ENCODE measurements at regions not wholly inside any gene's neighbourhood (a gene's known extent, or its start where the extent isn't known, plus 50 kb on each side); places are given as distances from the start of the nearest gene placed in this dataset.

DNA sequence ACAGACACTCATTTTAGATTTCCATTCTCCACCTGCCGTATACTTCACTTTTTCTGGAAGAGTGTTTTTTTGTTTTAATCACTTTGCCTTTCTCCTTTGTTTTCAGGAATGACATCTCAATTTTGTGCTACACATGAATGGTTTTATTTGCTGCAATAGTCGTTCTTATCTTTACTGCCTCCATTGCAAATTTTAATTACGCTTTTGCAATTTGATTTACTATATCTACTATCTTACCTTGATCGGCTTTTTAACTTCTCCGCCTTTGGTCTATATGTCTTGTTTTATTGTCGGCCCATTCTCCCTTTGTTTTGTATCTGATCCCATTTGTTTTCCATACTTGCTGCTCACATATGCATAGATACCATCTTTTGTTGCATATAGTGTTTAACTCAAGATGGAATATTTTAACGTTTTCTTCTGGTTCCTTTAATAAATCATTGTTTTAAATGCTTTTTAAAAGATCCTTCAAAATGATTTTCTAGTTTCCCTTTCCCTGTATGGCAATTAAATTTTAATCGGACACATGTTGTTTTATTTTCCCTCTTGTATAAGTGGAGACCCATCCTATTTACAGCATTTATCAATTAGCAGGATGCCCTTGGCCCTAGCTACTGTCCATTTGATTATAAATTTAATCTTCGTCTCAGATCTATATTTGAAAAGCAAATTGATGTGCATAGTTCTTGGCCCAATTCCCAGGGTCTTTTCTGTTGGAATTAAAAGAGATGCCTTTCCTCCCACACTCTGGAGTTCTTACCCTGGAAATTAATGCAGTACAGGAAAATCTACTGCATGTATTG, 97.2 kb upstream of the CNTN4 start:
- DNase-seq (ENCODE audit: low spot score): no peak

GRCh38 chr3:2023959-2024358, 74.7 kb upstream of the CNTN4 start:
- Mint-ChIP-seq H3K27ac (ENCODE audit: unreplicated experiment) (no peak overlapping the region), H3K36me3 (ENCODE audit: low read depth, unreplicated experiment) (peaks cover 4% of the 10 kb centered on the region), H3K4me3 (ENCODE audit: unreplicated experiment) (no peak overlapping the region), H3K9me3 (ENCODE audit: unreplicated experiment) (peaks cover 15% of the 10 kb centered on the region), H3K4me1 (ENCODE audit: unreplicated experiment) (no peaks in the 10 kb centered on the region), H3K27me3 (ENCODE audit: unreplicated experiment) (no peaks in the 10 kb centered on the region)
- TF ChIP-seq, protein P1, sequence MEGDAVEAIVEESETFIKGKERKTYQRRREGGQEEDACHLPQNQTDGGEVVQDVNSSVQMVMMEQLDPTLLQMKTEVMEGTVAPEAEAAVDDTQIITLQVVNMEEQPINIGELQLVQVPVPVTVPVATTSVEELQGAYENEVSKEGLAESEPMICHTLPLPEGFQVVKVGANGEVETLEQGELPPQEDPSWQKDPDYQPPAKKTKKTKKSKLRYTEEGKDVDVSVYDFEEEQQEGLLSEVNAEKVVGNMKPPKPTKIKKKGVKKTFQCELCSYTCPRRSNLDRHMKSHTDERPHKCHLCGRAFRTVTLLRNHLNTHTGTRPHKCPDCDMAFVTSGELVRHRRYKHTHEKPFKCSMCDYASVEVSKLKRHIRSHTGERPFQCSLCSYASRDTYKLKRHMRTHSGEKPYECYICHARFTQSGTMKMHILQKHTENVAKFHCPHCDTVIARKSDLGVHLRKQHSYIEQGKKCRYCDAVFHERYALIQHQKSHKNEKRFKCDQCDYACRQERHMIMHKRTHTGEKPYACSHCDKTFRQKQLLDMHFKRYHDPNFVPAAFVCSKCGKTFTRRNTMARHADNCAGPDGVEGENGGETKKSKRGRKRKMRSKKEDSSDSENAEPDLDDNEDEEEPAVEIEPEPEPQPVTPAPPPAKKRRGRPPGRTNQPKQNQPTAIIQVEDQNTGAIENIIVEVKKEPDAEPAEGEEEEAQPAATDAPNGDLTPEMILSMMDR (IDR thresholded peaks at IDR 0.05; ENCODE audit: unreplicated experiment): no peak
- no peak for DNase-seq (ENCODE audit: low spot score)

More for the DNA sequence above, 97.2 kb upstream of the CNTN4 start:
- Mint-ChIP-seq H3K4me1 (ENCODE audit: unreplicated experiment) (no peaks in the 10 kb centered on the region), H3K4me3 (ENCODE audit: unreplicated experiment) (no peak overlapping the region), H3K27ac (ENCODE audit: unreplicated experiment) (no peak overlapping the region), H3K36me3 (ENCODE audit: low read depth, unreplicated experiment) (no peaks in the 10 kb centered on the region), H3K27me3 (ENCODE audit: unreplicated experiment) (no peaks in the 10 kb centered on the region), H3K9me3 (ENCODE audit: unreplicated experiment) (peaks cover 11% of the 10 kb centered on the region)
- TF ChIP-seq, protein P1 (IDR thresholded peaks at IDR 0.05; ENCODE audit: unreplicated experiment): no peak

DNA sequence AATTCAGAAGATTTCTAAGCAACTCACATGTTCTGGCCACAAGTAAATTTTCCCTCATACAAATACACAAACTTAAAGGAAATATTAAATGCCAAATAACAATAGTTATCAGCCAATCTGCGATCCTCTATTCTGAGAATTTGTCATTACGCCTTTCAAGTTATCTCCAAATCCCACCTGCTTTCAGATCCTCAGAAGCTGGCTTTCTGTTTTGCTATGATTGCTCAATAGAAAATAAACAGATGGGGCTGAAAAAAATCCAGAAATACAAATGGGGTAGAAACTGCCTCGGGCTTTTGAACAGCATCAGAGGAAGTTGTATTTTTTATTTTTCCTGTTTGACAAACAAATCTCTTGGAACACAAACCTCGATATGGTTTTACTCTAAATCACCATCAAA, 74.0 kb upstream of the CNTN4 start:
- Mint-ChIP-seq H3K4me1 (ENCODE audit: unreplicated experiment) (no peaks in the 10 kb centered on the region), H3K27ac (ENCODE audit: unreplicated experiment) (no peak overlapping the region), H3K4me3 (ENCODE audit: unreplicated experiment) (no peak overlapping the region), H3K9me3 (ENCODE audit: unreplicated experiment) (peaks cover 18% of the 10 kb centered on the region), H3K27me3 (ENCODE audit: unreplicated experiment) (no peaks in the 10 kb centered on the region), H3K36me3 (ENCODE audit: low read depth, unreplicated experiment) (peaks cover under 1% of the 10 kb centered on the region)
- TF ChIP-seq, protein P1 (IDR thresholded peaks at IDR 0.05; ENCODE audit: unreplicated experiment): no peak
- DNase-seq (ENCODE audit: low spot score): no peak

- Mint-ChIP-seq H3K4me1 (ENCODE audit: unreplicated experiment) (no peaks in the 10 kb centered on the region), H3K36me3 (ENCODE audit: low read depth, unreplicated experiment) (no peaks in the 10 kb centered on the region), H3K4me3 (ENCODE audit: unreplicated experiment) (no peak overlapping the region), H3K9me3 (ENCODE audit: unreplicated experiment) (peaks cover 26% of the 10 kb centered on the region), H3K27ac (ENCODE audit: unreplicated experiment) (no peak overlapping the region), H3K27me3 (ENCODE audit: unreplicated experiment) (no peaks in the 10 kb centered on the region)
- DNase-seq (ENCODE audit: low spot score): no peak
- TF ChIP-seq, protein P1 (IDR thresholded peaks at IDR 0.05; ENCODE audit: unreplicated experiment): no peak
Measured at GRCh38 chr3:2029559-2029958, 69.1 kb upstream of the CNTN4 start.

GRCh38 chr3:2036076-2036475, 62.6 kb upstream of the CNTN4 start:
- no peaks in the 10 kb centered on the region for H3K27me3 Mint-ChIP-seq (ENCODE audit: unreplicated experiment)

More at GRCh38 chr3:2036076-2036475, 62.6 kb upstream of the CNTN4 start:
- DNase-seq (ENCODE audit: low spot score): no peak
- Mint-ChIP-seq H3K27ac (ENCODE audit: unreplicated experiment) (no peak overlapping the region), H3K9me3 (ENCODE audit: unreplicated experiment) (peaks cover 36% of the 10 kb centered on the region), H3K4me1 (ENCODE audit: unreplicated experiment) (no peaks in the 10 kb centered on the region), H3K4me3 (ENCODE audit: unreplicated experiment) (no peak overlapping the region), H3K36me3 (ENCODE audit: low read depth, unreplicated experiment) (no peaks in the 10 kb centered on the region)
- TF ChIP-seq, protein P1 (IDR thresholded peaks at IDR 0.05; ENCODE audit: unreplicated experiment): no peak

Data from endothelial cell (in vitro differentiated cells).